Progenitor cell of endocrine pancreas (in vitro differentiated cells): ENCODE measurements at regions not wholly inside any gene's neighbourhood (a gene's known extent, or its start where the extent isn't known, plus 50 kb on each side); places are given as distances from the start of the nearest gene placed in this dataset.
"Not testable (repeated sequence)": the region's sequence is repeated elsewhere in the genome, so short reads cannot be mapped to it uniquely, and the experiment has no call there.

Source experiments
- DNase-seq: peaks from one replicate; pipeline ENCODE4 v3.0.0; 2021; ENCODE audit warnings: low spot score; ENCODE audit not compliant: unreplicated experiment
- H3K27ac Mint-ChIP-seq: 2 replicates; pipeline ENCODE4 v1.8.0; 2021; ENCODE audit warnings: mild to moderate bottlenecking, moderate library complexity, mixed read lengths
- H3K27me3 Mint-ChIP-seq: 2 replicates; pipeline ENCODE4 v1.8.0; 2021; ENCODE audit warnings: mixed read lengths
- H3K36me3 Mint-ChIP-seq: 2 replicates; pipeline ENCODE4 v1.8.0; 2022; ENCODE audit warnings: mixed read lengths; ENCODE audit not compliant: insufficient read depth
- H3K4me1 Mint-ChIP-seq: 2 replicates; pipeline ENCODE4 v1.8.0; 2021; ENCODE audit warnings: low read depth, mixed read lengths
- H3K4me3 Mint-ChIP-seq: 2 replicates; pipeline ENCODE4 v1.8.0; 2021; ENCODE audit warnings: low read depth, mild to moderate bottlenecking, moderate library complexity, mixed read lengths
- H3K9me3 Mint-ChIP-seq: 2 replicates; pipeline ENCODE4 v1.8.0; 2021; ENCODE audit warnings: low read depth, mixed read lengths
- CTCF ChIP-seq: fragments of 200-600 bp; sonication (generic); IDR thresholded peaks from one replicate; pipeline ENCODE4 v1.5.0; 2021; ENCODE audit warnings: antibody characterized with exemption, mild to moderate bottlenecking; ENCODE audit not compliant: unreplicated experiment

DNA sequence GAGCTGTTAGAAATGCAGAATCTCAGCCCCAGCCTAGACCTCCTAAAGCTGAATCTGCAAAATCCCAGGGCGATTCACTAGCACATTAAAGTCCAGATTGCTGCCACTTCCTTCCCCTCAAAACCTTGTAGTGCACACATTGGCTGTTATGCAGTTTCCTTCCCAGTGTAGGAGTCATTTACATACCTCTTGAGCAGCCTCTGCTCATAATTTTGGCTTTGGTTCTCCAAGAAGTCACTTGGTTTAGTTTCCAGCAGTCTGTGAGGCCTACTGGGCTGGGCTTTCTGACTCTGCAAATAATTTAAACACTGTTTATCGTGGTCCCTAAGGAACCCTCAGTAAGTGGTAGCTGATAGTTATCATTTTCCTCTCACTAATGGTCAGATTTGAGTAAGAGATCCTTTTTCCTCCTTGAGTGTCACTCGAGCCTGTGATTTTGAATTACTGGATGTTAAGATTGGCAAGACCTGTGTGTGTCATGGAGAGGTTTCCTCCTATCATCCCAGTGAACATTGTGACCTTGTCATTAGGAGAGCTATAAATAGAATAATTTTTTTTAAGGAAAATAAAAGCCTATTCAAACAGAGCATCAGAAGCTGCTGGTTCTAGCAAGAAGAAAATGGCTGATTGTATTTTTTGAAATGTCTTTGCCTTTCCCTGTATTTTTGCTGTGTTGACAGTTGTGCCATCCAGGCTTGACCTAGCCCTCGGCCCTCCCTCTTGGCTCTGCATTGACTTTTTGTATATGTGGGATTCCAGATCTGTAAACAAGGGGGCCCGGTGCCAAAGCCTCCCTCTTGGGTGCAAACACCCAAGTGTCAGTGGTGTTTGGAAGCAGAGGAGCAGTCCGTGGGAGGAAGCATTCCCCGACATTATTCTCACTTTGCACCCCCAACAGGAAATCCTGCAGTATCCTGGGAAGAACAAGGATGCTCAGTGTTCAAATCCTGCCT, 134.8 kb upstream of the ANKRD28 start:
- DNase-seq = no peak
- TF ChIP-seq CTCF = no peak
- H3K9me3 Mint-ChIP-seq = no peaks in the 10 kb centered on the region
- no peak overlapping the region for H3K27ac Mint-ChIP-seq
- H3K4me3 Mint-ChIP-seq = no peak overlapping the region
- H3K27me3 Mint-ChIP-seq = no peaks in the 10 kb centered on the region
- H3K36me3 Mint-ChIP-seq = no peaks in the 10 kb centered on the region
- no peaks in the 10 kb centered on the region for H3K4me1 Mint-ChIP-seq

GRCh38 chr3:15933439-15934139, 135.8 kb upstream of the ANKRD28 start:
- Mint-ChIP-seq H3K27ac (no peak overlapping the region), H3K27me3 (no peaks in the 10 kb centered on the region), H3K36me3 (no peaks in the 10 kb centered on the region), H3K4me3 (no peak overlapping the region), H3K4me1 (no peaks in the 10 kb centered on the region), H3K9me3 (no peaks in the 10 kb centered on the region)
- no peak for TF ChIP-seq CTCF
- no peak for DNase-seq

DNA sequence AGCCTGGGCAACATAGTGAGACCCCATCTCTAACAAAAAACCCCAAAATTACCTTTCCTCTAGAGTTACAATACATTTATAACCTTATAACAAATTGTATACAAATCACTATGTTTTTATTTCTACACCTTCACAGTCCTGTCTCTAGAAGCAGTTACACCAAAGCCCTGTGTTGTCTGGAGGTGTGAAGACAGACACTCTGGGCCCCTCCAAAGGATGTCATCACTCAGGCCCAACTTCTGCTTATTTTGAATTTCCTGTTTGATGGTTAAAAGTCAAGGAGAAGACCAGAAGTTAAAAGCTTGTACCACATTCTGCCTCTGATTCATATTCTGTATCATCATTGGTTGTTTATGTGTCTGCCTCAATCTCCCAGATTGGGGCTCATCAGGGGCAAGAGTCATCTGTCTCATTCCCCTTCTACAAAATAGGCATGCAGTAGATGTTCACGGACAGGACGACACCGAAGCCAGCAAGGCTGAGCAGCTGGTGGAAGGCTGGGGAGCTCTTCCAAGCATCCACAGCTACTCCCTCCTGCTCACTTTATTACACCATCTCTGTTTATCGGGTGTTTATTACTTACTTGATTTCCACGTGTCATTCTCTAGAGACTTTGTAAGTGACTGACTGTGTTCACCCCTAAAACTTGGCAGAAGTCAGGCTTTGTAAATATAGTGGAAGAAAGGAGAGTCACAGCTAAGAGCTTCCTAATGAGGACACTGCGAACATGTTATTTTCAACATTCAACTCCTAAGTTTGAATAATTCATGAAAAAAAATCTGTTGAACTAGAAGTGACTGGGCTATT, 136.8 kb upstream of the ANKRD28 start:
- no peak overlapping the region for H3K4me3 Mint-ChIP-seq
- DNase-seq = no peak
- no peaks in the 10 kb centered on the region for H3K27me3 Mint-ChIP-seq
- H3K4me1 Mint-ChIP-seq = no peaks in the 10 kb centered on the region
- no peak overlapping the region for H3K27ac Mint-ChIP-seq
- H3K36me3 Mint-ChIP-seq = no peaks in the 10 kb centered on the region
- no peaks in the 10 kb centered on the region for H3K9me3 Mint-ChIP-seq
- no peak for TF ChIP-seq CTCF

GRCh38 chr3:15936312-15936711, 138.5 kb upstream of the ANKRD28 start:
- H3K4me1 Mint-ChIP-seq = no peaks in the 10 kb centered on the region
- H3K27me3 Mint-ChIP-seq = no peaks in the 10 kb centered on the region
- H3K36me3 Mint-ChIP-seq = no peaks in the 10 kb centered on the region
- no peak overlapping the region for H3K27ac Mint-ChIP-seq
- H3K4me3 Mint-ChIP-seq = no peak overlapping the region
- TF ChIP-seq CTCF = no peak
- no peaks in the 10 kb centered on the region for H3K9me3 Mint-ChIP-seq
- no peak for DNase-seq

DNA sequence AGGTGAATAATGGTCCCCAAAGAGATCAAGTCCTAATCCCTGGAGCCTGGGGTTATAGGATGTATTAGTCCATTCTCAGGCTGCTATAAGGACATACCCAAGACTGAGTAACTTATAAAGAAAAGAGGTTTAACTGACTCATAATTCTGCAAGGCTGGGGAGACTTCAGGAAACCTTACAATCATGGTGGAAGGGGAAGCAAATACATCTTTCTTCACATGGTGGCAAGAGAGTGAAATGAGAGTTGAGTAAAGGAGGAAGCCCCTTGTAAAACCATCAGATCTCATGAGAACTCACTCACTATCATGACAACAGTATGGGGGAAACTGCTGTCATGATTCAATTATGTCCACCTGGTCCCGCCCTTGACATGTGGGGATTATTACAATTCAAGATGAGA, 142.9 kb upstream of the ANKRD28 start:
- H3K27me3 Mint-ChIP-seq = no peaks in the 10 kb centered on the region
- TF ChIP-seq CTCF = no peak
- DNase-seq = no peak
- no peak overlapping the region for H3K4me3 Mint-ChIP-seq
- H3K36me3 Mint-ChIP-seq = peaks cover 2% of the 10 kb centered on the region
- H3K9me3 Mint-ChIP-seq = peaks cover 2% of the 10 kb centered on the region
- no peaks in the 10 kb centered on the region for H3K4me1 Mint-ChIP-seq
- no peak overlapping the region for H3K27ac Mint-ChIP-seq

GRCh38 chr3:15941457-15941856, 143.7 kb upstream of the ANKRD28 start:
- H3K4me1 Mint-ChIP-seq, DNase-seq, H3K9me3 Mint-ChIP-seq, H3K36me3 Mint-ChIP-seq, H3K4me3 Mint-ChIP-seq, H3K27me3 Mint-ChIP-seq, H3K27ac Mint-ChIP-seq: not testable (repeated sequence)
